ENCODE measurements at regions not wholly inside any gene's neighbourhood (a gene's known extent, or its start where the extent isn't known, plus 50 kb on each side); places are given as distances from the start of the nearest gene placed in this dataset.
A peak's percentile ranks its signal among the peaks of the same experiment; 100 is the strongest.

DNA sequence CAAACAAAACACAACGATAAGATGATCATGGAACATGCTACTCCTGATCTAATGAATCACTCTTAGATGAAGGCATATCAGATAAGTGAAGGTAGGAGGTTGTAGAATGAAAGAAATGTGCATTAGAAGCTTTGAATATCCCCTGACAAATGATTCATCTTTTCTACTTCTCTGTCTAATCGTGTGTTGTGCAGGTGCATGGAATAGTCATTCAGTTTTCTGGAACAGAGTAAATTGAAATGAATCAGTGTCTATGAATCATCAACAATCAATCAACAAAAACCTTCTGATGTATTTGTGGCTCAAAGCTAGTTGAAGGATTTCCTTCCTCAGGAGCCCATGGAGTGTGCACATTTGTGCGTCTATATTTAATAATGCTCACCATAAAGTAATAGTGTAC, 1290.4 kb upstream of the PCDH20 start:
- no peak overlapping the region for H3K4me3 ChIP-seq (ENCODE audit: low read depth, low read length)
- DNase-seq (ENCODE audit: low read depth): no peak
- no peak for TF ChIP-seq CTCF (IDR thresholded peaks at IDR 0.05; ENCODE audit: insufficient read depth, low read depth, low read length, missing control alignments)

GRCh38 chr13:62704875-62705274, 1289.2 kb upstream of the PCDH20 start:
- TF ChIP-seq CTCF (IDR thresholded peaks at IDR 0.05; ENCODE audit: insufficient read depth, low read depth, low read length, missing control alignments): no peak
- no peak overlapping the region for H3K4me3 ChIP-seq (ENCODE audit: low read depth, low read length)
- DNase-seq (ENCODE audit: low read depth): no peak

- no peak for DNase-seq (ENCODE audit: low read depth)
- H3K4me3 ChIP-seq (ENCODE audit: low read depth, low read length): no peak overlapping the region
- no peak for TF ChIP-seq CTCF (IDR thresholded peaks at IDR 0.05; ENCODE audit: insufficient read depth, low read depth, low read length, missing control alignments)
These were observed 1286.9 kb upstream of the PCDH20 start for GRCh38 chr13:62702502-62702901.

GRCh38 chr13:62697701-62698100, 1282.1 kb upstream of the PCDH20 start:
- no peak for DNase-seq (ENCODE audit: low read depth)
- no peak overlapping the region for H3K4me3 ChIP-seq (ENCODE audit: low read depth, low read length)
- TF ChIP-seq CTCF (IDR thresholded peaks at IDR 0.05; ENCODE audit: insufficient read depth, low read depth, low read length, missing control alignments): no peak

- TF ChIP-seq CTCF (IDR thresholded peaks at IDR 0.05; ENCODE audit: insufficient read depth, low read depth, low read length, missing control alignments): no peak
- DNase-seq (ENCODE audit: low read depth): peak; percentile 24
- H3K4me3 ChIP-seq (ENCODE audit: low read depth, low read length): no peak overlapping the region
These were observed 1280.8 kb upstream of the PCDH20 start for GRCh38 chr13:62696490-62696889.

DNA sequence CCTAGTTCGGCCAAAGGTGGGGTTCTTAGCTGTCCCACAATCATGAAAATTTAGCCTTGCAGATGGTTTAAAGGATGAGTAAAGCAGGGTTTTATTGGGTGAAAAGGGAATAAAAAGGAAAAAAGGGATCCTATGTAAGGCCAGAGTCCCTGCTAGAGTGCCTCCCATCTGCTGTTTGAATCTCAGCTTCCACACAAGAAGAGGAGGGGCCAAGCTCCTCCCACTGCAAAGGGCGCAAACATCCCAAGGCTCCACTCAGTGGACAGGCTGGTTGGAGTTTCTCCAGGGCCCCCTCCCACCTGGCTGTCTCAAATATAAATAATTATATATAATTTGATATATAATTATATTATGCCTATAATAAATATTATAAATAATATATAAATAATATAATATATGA, 1272.1 kb upstream of the PCDH20 start:
- TF ChIP-seq CTCF (IDR thresholded peaks at IDR 0.05; ENCODE audit: insufficient read depth, low read depth, low read length, missing control alignments): no peak
- H3K4me3 ChIP-seq (ENCODE audit: low read depth, low read length): no peak overlapping the region
- DNase-seq (ENCODE audit: low read depth): no peak

- TF ChIP-seq CTCF (IDR thresholded peaks at IDR 0.05; ENCODE audit: insufficient read depth, low read depth, low read length, missing control alignments): no peak
- H3K4me3 ChIP-seq (ENCODE audit: low read depth, low read length): no peak overlapping the region
- no peak for DNase-seq (ENCODE audit: low read depth)
These were observed 1268.7 kb upstream of the PCDH20 start for GRCh38 chr13:62684359-62684758.
